ENCODE measurements at regions not wholly inside any gene's neighbourhood (a gene's known extent, or its start where the extent isn't known, plus 50 kb on each side); places are given as distances from the start of the nearest gene placed in this dataset.
"Not testable (repeated sequence)": the region's sequence is repeated elsewhere in the genome, so short reads cannot be mapped to it uniquely, and the experiment has no call there.

GRCh38 chr9:7615344-7615743 is 184.2 kb downstream of the DMAC1 start:
- DNase-seq, result no peak

- no peak for DNase-seq
Measured at GRCh38 chr9:7613931-7614330, 185.6 kb downstream of the DMAC1 start.

- DNase-seq, result no peak
Measured at GRCh38 chr9:7608261-7608660, 191.3 kb downstream of the DMAC1 start.

- DNase-seq, result no peak
Measured at GRCh38 chr9:7607421-7607820, 192.2 kb downstream of the DMAC1 start.

GRCh38 chr9:7606591-7606990 is 193.0 kb downstream of the DMAC1 start:
- no peak for DNase-seq

GRCh38 chr9:7601739-7602138 is 197.8 kb downstream of the DMAC1 start:
- DNase-seq, result no peak

DNA sequence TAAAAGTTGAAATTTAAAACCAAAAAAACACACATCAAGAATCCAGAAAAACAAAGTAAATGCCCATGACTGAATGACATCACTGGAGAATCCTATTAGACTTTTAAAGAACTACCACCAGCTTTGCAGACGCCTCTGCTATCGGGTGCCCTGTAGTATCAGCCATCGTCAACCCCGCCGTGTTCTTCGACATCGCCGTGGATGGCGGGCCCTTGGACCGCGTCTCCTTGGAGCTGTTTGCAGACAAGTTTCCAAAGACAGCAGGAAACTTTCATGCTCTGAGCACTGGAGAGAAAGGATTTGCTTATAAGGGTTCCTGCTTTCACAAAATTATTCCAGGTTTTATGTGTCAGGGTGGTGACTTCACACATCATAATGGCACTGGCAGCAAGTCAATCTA is 201.9 kb downstream of the DMAC1 start:
- no peak for DNase-seq

DNA sequence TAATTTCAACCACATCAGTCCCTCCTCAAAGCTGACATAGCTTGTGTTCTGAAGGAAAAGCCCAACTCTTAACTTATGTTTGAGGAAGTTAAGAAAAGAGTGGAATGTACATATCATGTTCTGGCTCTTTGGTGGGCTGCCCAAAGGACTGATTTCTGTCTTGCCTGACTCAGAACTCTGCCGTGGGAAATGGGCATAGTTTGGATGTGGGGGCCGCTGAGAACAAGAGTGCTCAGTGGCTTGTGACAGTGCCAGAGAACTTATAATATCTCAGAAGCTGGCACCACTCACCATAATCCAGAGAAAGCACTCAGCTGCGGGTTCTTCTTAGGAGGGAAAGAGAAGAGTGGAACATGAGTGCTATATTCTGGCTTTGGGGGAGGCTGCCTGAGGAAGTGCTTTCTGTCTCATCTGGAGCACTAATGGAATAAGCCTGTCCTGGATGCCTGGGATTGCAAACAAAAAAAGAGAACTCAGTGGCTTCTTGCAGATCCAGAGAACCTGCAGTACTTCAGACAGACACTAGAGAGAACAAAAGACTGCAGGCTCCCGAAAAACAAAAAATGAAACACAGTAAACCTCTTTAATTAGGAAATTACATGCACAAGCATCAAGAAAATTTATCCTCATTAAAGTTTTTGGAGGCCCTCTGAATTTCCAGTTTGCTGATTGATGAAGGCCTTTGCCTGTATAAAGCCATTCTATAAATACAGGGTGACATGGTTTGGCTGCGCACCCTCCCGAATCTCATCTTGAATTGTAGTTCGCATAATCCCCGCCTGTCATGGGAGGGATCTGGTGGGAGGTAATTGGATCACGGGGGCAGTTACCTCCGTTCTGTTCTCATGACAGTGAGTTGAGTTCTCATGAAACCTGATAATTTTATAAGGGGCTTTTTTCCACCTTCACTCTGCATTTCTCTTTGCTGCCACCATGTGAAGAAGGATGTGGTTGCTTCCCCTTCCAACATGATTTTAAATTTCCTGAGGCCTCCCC is 207.0 kb downstream of the DMAC1 start:
- no peak for DNase-seq

DNA sequence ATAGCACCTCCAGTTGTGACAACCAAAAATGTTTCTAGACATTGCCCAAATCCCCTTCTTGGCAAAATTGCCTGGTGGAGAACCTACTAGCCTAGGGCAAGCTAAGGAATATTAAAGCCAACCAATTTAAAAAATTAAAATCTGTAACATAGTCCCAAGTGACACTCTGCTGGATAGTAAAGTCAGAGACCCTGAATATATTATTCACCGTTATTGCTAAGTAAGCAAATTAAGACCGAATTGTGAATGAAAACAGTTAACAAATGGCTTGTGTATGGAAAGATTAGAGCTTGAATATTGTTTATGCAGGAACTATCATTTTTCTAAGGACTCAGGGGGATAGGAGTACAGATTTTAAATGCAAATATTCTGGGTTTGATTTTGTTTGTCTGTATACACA is 208.1 kb downstream of the DMAC1 start:
- DNase-seq, result no peak

GRCh38 chr9:7580568-7580967 is 219.0 kb downstream of the DMAC1 start:
- no peak for DNase-seq

- DNase-seq, result no peak
Measured at GRCh38 chr9:7579351-7579750, 220.2 kb downstream of the DMAC1 start.

DNA sequence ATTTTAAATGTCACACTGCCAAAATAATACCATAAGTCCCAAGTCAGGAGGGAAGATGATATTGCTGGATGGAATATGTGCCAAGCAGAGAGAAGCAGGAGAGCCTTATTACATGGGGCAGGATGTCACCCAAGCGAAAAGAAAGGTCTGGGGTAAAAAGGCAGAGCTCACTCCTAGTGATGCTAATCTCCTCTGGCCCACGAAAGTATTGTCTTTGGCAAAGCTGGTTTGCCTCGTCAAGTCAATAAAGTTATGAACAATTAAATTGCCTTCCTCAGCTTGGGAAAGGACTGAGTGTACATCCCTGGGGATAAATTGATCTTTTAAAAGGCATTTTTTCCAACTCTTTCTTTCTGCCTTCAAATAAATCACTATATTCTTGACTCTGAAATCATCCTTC is 220.6 kb downstream of the DMAC1 start:
- DNase-seq, result no peak

DNA sequence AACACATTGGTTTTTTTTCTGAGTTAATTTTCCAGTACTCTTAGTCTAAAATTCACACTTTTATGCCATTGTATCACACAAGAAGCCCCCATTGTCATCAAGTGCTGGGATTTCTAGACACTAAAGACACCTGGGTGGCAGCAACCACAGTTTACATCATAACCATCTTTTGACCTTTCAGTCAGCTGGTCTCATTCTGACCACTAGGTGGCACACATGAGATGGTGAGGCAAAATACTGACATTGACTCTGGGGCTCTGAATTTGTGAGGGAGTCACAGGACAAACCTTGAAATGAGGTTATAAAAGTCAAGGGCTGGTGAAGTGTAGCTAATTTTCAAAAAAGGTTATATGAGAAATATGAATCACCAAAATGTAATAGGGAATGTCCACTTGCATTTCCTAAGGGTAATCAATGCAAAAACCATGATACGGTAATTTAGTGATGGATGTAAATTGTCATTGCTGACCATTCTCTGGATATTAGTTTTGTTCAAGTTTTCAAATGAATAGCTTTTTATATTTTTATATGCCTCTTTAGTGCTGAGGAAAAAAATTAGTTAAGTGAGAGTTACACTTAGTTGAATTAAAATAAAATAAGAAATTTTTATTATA is 229.4 kb downstream of the DMAC1 start:
- no peak for DNase-seq

GRCh38 chr9:7567687-7568086 is 231.9 kb downstream of the DMAC1 start:
- DNase-seq, result no peak

GRCh38 chr9:7561527-7562080 is 238.0 kb downstream of the DMAC1 start:
- DNase-seq, result no peak

GRCh38 chr9:7560669-7561305 is 238.8 kb downstream of the DMAC1 start:
- DNase-seq, result no peak

DNA sequence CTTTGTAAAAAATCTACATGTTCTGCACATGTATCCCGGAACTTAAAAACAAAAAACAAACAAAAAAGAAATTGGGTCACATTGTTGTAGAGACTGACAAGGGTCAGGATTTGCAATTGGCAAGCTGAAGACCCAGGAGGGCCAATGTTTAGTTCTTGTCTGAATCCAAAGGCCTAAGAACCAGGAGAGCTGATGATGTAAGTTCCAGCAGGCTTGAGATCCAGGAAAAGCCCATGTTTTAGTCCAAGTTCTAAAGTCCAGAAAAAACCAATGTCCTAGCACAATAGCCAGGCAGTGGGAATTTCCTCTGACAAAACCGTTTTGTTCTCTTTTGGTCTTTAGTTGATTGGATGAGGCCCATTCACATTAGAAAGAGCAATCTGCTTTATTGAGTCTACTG is 244.9 kb downstream of the DMAC1 start:
- no peak for DNase-seq

GRCh38 chr9:7552706-7553105 is 246.9 kb downstream of the DMAC1 start:
- DNase-seq, result not testable (repeated sequence)

DNA sequence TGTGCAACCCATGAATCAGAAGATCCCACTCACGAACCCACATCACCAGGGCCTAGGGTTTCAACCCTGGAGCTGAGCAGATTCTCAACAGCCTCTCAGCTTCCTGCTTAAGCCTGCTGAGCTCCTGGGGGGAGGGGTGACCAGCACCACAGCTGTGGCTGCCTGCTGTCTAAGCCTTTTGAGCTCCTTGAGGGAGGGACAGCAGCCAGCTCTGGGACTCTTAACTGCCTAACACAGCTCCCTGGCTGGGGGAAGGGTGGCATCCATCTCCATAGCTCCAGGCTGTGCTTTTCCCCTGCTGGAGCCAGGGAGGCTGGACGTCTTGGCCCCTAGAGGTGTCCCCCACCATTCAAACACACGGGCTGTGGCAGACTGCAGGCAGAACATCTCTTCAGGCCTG is 250.3 kb downstream of the DMAC1 start:
- no peak for DNase-seq

- no peak for DNase-seq
Measured at GRCh38 chr9:7546261-7546660, 253.3 kb downstream of the DMAC1 start.

DNA sequence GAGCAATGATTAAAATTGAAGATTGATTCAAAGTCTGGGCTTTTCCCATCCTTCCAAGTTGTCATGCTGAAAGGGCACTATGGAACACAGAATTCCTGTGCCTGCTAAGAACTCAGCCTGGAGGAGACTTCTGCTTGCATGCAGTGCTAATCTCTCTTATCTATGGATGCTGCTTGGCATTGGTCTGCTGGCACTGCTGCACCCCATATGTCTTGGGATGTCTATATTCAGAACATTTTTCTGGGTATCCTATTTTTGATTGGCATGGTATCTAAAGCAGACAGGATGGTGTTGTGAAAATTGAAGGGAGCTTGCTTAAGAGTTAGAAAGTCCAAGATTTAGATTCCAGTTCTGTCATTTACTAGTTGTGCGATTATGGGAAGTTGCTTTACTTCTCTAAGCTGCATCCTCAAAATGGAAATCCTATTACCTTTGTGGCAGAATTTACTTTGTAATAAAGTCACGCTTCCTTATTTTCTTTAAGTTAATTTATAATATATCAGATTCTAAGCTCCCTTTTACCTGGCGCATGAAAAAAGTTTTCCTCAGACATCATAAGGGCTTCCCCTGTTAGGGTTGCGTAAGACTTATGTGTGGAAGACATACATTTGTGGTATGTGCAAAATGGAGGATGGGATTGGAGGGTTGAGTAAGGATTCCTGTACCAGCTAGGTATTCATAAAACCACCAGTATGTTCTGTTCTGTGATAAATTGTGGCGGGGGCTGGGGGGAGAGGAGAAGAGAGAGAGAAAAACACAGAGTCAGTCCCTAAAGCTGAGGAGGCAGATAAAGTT is 254.0 kb downstream of the DMAC1 start:
- DNase-seq, result no peak

- no peak for DNase-seq
Measured at GRCh38 chr9:7542693-7543092, 256.9 kb downstream of the DMAC1 start.

GRCh38 chr9:7542126-7542525 is 257.5 kb downstream of the DMAC1 start:
- no peak for DNase-seq

Measured in NCI-H1436 treated with DMSO at 0.1 percent for 48 hours (cell line).